HEK293T (cell line): ENCODE measurements at regions not wholly inside any gene's neighbourhood (a gene's known extent, or its start where the extent isn't known, plus 50 kb on each side); places are given as distances from the start of the nearest gene placed in this dataset.

Source experiments
- ARNT ChIP-seq: fragments of 450-650 bp; IDR thresholded peaks from 2 replicates; pipeline ENCODE4 v1.6.1; 2017; ENCODE audit warnings: mild to moderate bottlenecking
- BHLHE40 ChIP-seq: fragments of 450-650 bp; IDR thresholded peaks from 2 replicates; pipeline ENCODE4 v1.6.1; 2016; ENCODE audit warnings: mild to moderate bottlenecking, moderate library complexity, borderline replicate concordance
- ELF4 ChIP-seq: fragments of 450-650 bp; IDR thresholded peaks from 2 replicates; pipeline ENCODE4 v1.6.1; 2017; ENCODE audit warnings: antibody characterized with exemption
- FOXA1 ChIP-seq: fragments of 450-650 bp; IDR thresholded peaks from 2 replicates; pipeline ENCODE4 v1.6.1; 2016; ENCODE audit warnings: mild to moderate bottlenecking
- FOXM1 ChIP-seq: fragments of 450-650 bp; IDR thresholded peaks from 2 replicates; pipeline ENCODE4 v1.6.1; 2017; ENCODE audit warnings: mild to moderate bottlenecking, borderline replicate concordance
- HDGF ChIP-seq: fragments of 450-650 bp; IDR thresholded peaks from 2 replicates; pipeline ENCODE4 v1.6.1; 2017; ENCODE audit warnings: antibody characterized with exemption, borderline replicate concordance
- L3MBTL2 ChIP-seq: fragments of 450-650 bp; conservative IDR thresholded peaks from 2 replicates; pipeline ENCODE4 v1.6.1; 2016; ENCODE audit warnings: mild to moderate bottlenecking
- PKNOX1 ChIP-seq: fragments of 450-650 bp; IDR thresholded peaks from 2 replicates; pipeline ENCODE4 v1.6.1; 2016
- SP1 ChIP-seq: fragments of 450-650 bp; IDR thresholded peaks from 2 replicates; pipeline ENCODE4 v1.6.1; 2017
- SUZ12 ChIP-seq: fragments of 450-650 bp; IDR thresholded peaks from 2 replicates; pipeline ENCODE4 v1.6.1; 2016; ENCODE audit warnings: mild to moderate bottlenecking
- ZNF384 ChIP-seq: fragments of 450-650 bp; IDR thresholded peaks from 2 replicates; pipeline ENCODE4 v1.6.1; 2016

GRCh38 chr5:154648706-154649105 lies 106.5 kb upstream of the LARP1 start:
- TF ChIP-seq FOXA1 (no peak), HDGF (no peak), L3MBTL2 (no peak), SUZ12 (no peak), ELF4 (no peak), SP1 (no peak), FOXM1 (no peak), ARNT (no peak), BHLHE40 (no peak), ZNF384 (no peak), PKNOX1 (no peak)
